Karpas-422 (cell line): ENCODE measurements at regions not wholly inside any gene's neighbourhood (a gene's known extent, or its start where the extent isn't known, plus 50 kb on each side); places are given as distances from the start of the nearest gene placed in this dataset.
"Not testable (repeated sequence)": the region's sequence is repeated elsewhere in the genome, so short reads cannot be mapped to it uniquely, and the experiment has no call there.

Experiments
- DNase-seq: peaks from one replicate; pipeline ENCODE4 v3.0.0-alpha.2; 2015
- H2AFZ ChIP-seq: fragments of 200-600 bp; sonication (generic); 2 replicates; pipeline ENCODE4 v1.6.1; 2014; ENCODE audit warnings: antibody characterized with exemption, low read length, mixed read lengths
- H3K27ac ChIP-seq: fragments of 200-600 bp; sonication (generic); 2 replicates; pipeline ENCODE4 v1.5.1; 2014; ENCODE audit warnings: mild to moderate bottlenecking, low read length, moderate library complexity
- H3K27me3 ChIP-seq: fragments of 200-600 bp; sonication (generic); 2 replicates; pipeline ENCODE4 v1.6.1; 2014; ENCODE audit warnings: low read length, mixed read lengths
- H3K36me3 ChIP-seq: fragments of 200-600 bp; sonication (generic); 2 replicates; pipeline ENCODE4 v1.6.1; 2014; ENCODE audit warnings: low read length, mixed read lengths; ENCODE audit not compliant: insufficient read depth
- H3K4me1 ChIP-seq: fragments of 200-600 bp; sonication (generic); 2 replicates; pipeline ENCODE4 v1.6.1; 2014; ENCODE audit warnings: mild to moderate bottlenecking, low read length, mixed read lengths
- H3K4me2 ChIP-seq: fragments of 200-600 bp; sonication (generic); 2 replicates; pipeline ENCODE4 v1.6.1; 2014; ENCODE audit warnings: low read length, low read depth, mild to moderate bottlenecking; ENCODE audit not compliant: poor library complexity, severe bottlenecking
- H3K4me3 ChIP-seq: fragments of 200-600 bp; sonication (generic); 2 replicates; pipeline ENCODE4 v1.5.1; 2014; ENCODE audit warnings: mild to moderate bottlenecking, antibody characterized with exemption, low read length, mixed read lengths
- H3K79me2 ChIP-seq: fragments of 200-600 bp; sonication (generic); 2 replicates; pipeline ENCODE4 v1.6.1; 2014; ENCODE audit warnings: mild to moderate bottlenecking, low read length, mixed read lengths
- H3K9ac ChIP-seq: fragments of 200-600 bp; sonication (generic); 2 replicates; pipeline ENCODE4 v1.6.0; 2014; ENCODE audit warnings: low read length
- H3K9me2 ChIP-seq: fragments of 200-600 bp; sonication (generic), shearing (Covaris generic); replicated peaks from 2 replicates; pipeline ENCODE4 v1.6.0; 2014; ENCODE audit warnings: mild to moderate bottlenecking, low read length, moderate library complexity; ENCODE audit not compliant: insufficient read depth
- H3K9me3 ChIP-seq: fragments of 300-700, 200-600 bp; sonication (generic); 2 replicates; pipeline ENCODE4 v1.6.1; 2014; ENCODE audit warnings: low read length, mixed read lengths
- H4K20me1 ChIP-seq: fragments of 200-600 bp; sonication (generic); 2 replicates; pipeline ENCODE4 v1.6.1; 2014; ENCODE audit warnings: mild to moderate bottlenecking, antibody characterized with exemption, low read length, low read depth; ENCODE audit not compliant: insufficient read depth

- Histone ChIP-seq H3K79me2 (no peaks in the 10 kb centered on the region), H3K36me3 (no peaks in the 10 kb centered on the region), H3K27ac (no peak overlapping the region), H3K9me3 (peaks cover 31% of the 10 kb centered on the region), H3K4me2 (no peak overlapping the region), H2AFZ (no peak overlapping the region), H3K9ac (no peak overlapping the region), H3K9me2 (no peaks in the 10 kb centered on the region), H4K20me1 (no peaks in the 10 kb centered on the region), H3K27me3 (no peaks in the 10 kb centered on the region), H3K4me3 (no peak overlapping the region), H3K4me1 (no peaks in the 10 kb centered on the region)
- DNase-seq: no peak
Measured at GRCh38 chr5:166713295-166713694, 1578.2 kb upstream of the WWC1 start.

GRCh38 chr5:166716856-166717492, 1574.5 kb upstream of the WWC1 start:
- Histone ChIP-seq H3K4me3 (no peak overlapping the region), H3K27me3 (no peaks in the 10 kb centered on the region), H3K9ac (no peak overlapping the region), H3K4me2 (no peak overlapping the region), H3K27ac (no peak overlapping the region), H3K9me2 (no peaks in the 10 kb centered on the region), H3K9me3 (peaks cover 23% of the 10 kb centered on the region), H3K4me1 (no peaks in the 10 kb centered on the region), H3K36me3 (no peaks in the 10 kb centered on the region), H2AFZ (no peak overlapping the region), H4K20me1 (no peaks in the 10 kb centered on the region), H3K79me2 (no peaks in the 10 kb centered on the region)
- no peak for DNase-seq

- no peaks in the 10 kb centered on the region for H3K9me2 ChIP-seq
- no peak overlapping the region for H3K4me2 ChIP-seq
- peaks cover 13% of the 10 kb centered on the region for H3K9me3 ChIP-seq
- no peak overlapping the region for H3K9ac ChIP-seq
- H3K36me3 ChIP-seq: no peaks in the 10 kb centered on the region
- DNase-seq: no peak
- no peaks in the 10 kb centered on the region for H3K27me3 ChIP-seq
- no peak overlapping the region for H3K4me3 ChIP-seq
- no peaks in the 10 kb centered on the region for H3K4me1 ChIP-seq
- H2AFZ ChIP-seq: no peak overlapping the region
- no peak overlapping the region for H3K27ac ChIP-seq
- H4K20me1 ChIP-seq: no peaks in the 10 kb centered on the region
- H3K79me2 ChIP-seq: no peaks in the 10 kb centered on the region
Measured at GRCh38 chr5:166719991-166720390, 1571.5 kb upstream of the WWC1 start.

- H3K9ac ChIP-seq: no peak overlapping the region
- H3K4me2 ChIP-seq: no peak overlapping the region
- H3K36me3 ChIP-seq: no peaks in the 10 kb centered on the region
- DNase-seq: no peak
- H3K9me3 ChIP-seq: peaks cover 6% of the 10 kb centered on the region
- H3K27ac ChIP-seq: no peak overlapping the region
- no peak overlapping the region for H3K4me3 ChIP-seq
- H3K4me1 ChIP-seq: no peaks in the 10 kb centered on the region
- no peaks in the 10 kb centered on the region for H3K9me2 ChIP-seq
- H3K79me2 ChIP-seq: no peaks in the 10 kb centered on the region
- no peak overlapping the region for H2AFZ ChIP-seq
- no peaks in the 10 kb centered on the region for H4K20me1 ChIP-seq
- H3K27me3 ChIP-seq: no peaks in the 10 kb centered on the region
Measured at GRCh38 chr5:166722939-166723338, 1568.5 kb upstream of the WWC1 start.

- Histone ChIP-seq H3K79me2 (no peaks in the 10 kb centered on the region), H3K4me3 (no peak overlapping the region), H2AFZ (no peak overlapping the region), H3K9ac (no peak overlapping the region), H3K9me3 (peaks cover 6% of the 10 kb centered on the region), H3K9me2 (no peaks in the 10 kb centered on the region), H3K27ac (no peak overlapping the region), H3K36me3 (no peaks in the 10 kb centered on the region), H3K27me3 (no peaks in the 10 kb centered on the region), H3K4me1 (no peaks in the 10 kb centered on the region), H3K4me2 (no peak overlapping the region), H4K20me1 (no peaks in the 10 kb centered on the region)
- DNase-seq: no peak
Measured at GRCh38 chr5:166724284-166724683, 1567.2 kb upstream of the WWC1 start.

- Histone ChIP-seq H4K20me1 (no peaks in the 10 kb centered on the region), H3K36me3 (no peaks in the 10 kb centered on the region)
- DNase-seq: no peak
Measured at GRCh38 chr5:166725593-166725992, 1565.9 kb upstream of the WWC1 start.

GRCh38 chr5:166726406-166726805, 1565.0 kb upstream of the WWC1 start:
- Histone ChIP-seq H3K9me2 (no peaks in the 10 kb centered on the region), H3K4me3 (no peak overlapping the region), H3K36me3 (no peaks in the 10 kb centered on the region), H3K27ac (no peak overlapping the region), H3K4me1 (no peaks in the 10 kb centered on the region), H3K4me2 (no peak overlapping the region), H4K20me1 (no peaks in the 10 kb centered on the region), H3K9me3 (peaks cover 8% of the 10 kb centered on the region), H3K27me3 (no peaks in the 10 kb centered on the region), H3K9ac (no peak overlapping the region), H2AFZ (no peak overlapping the region), H3K79me2 (no peaks in the 10 kb centered on the region)
- no peak for DNase-seq

More at GRCh38 chr5:166725593-166725992, 1565.9 kb upstream of the WWC1 start:
- Histone ChIP-seq H3K9me3 (peaks cover 8% of the 10 kb centered on the region), H3K4me3 (no peak overlapping the region), H3K79me2 (no peaks in the 10 kb centered on the region), H3K9me2 (no peaks in the 10 kb centered on the region), H2AFZ (no peak overlapping the region), H3K27me3 (no peaks in the 10 kb centered on the region), H3K4me2 (no peak overlapping the region), H3K4me1 (no peaks in the 10 kb centered on the region), H3K9ac (no peak overlapping the region), H3K27ac (no peak overlapping the region)

- H3K9me3 ChIP-seq, H3K9me2 ChIP-seq, H3K79me2 ChIP-seq, H3K4me1 ChIP-seq, H3K36me3 ChIP-seq, H2AFZ ChIP-seq, H3K4me3 ChIP-seq, H3K9ac ChIP-seq, H4K20me1 ChIP-seq, H3K27me3 ChIP-seq, H3K27ac ChIP-seq, DNase-seq, H3K4me2 ChIP-seq: not testable (repeated sequence)
Measured at GRCh38 chr5:166742951-166743350, 1548.5 kb upstream of the WWC1 start.

GRCh38 chr5:166746506-166746905, 1544.9 kb upstream of the WWC1 start:
- Histone ChIP-seq H3K4me2 (no peak overlapping the region), H2AFZ (no peak overlapping the region), H3K9me2 (no peaks in the 10 kb centered on the region)

More at GRCh38 chr5:166746506-166746905, 1544.9 kb upstream of the WWC1 start:
- no peaks in the 10 kb centered on the region for H3K27me3 ChIP-seq
- no peaks in the 10 kb centered on the region for H3K79me2 ChIP-seq
- H3K36me3 ChIP-seq: no peaks in the 10 kb centered on the region
- H4K20me1 ChIP-seq: no peaks in the 10 kb centered on the region
- no peak overlapping the region for H3K4me3 ChIP-seq
- no peak for DNase-seq
- H3K9ac ChIP-seq: no peak overlapping the region
- peaks cover 6% of the 10 kb centered on the region; the same call in 1 of the 2 replicates for H3K9me3 ChIP-seq
- no peaks in the 10 kb centered on the region for H3K4me1 ChIP-seq
- no peak overlapping the region for H3K27ac ChIP-seq
